Kidney (tissue), 13 donors: ENCODE measurements at regions not wholly inside any gene's neighbourhood (a gene's known extent, or its start where the extent isn't known, plus 50 kb on each side); places are given as distances from the start of the nearest gene placed in this dataset.
"Not testable (repeated sequence)": the region's sequence is repeated elsewhere in the genome, so short reads cannot be mapped to it uniquely, and the experiment has no call there.

Source experiments
- DNase-seq, 5 donors: peaks; one replicate each; pipeline ENCODE4 v3.0.0-alpha.2; 2013 to 2020
- FAIRE-seq: peaks from 2 replicates; lab custom pipeline; 2012; peaks lifted over from hg19 to GRCh38; lab: Jason Lieb, UNC
- H3K27ac ChIP-seq, 2 donors: one replicate each; pipeline ENCODE4 v1.7.0; 2013; ENCODE audit warnings: low read depth in 2 of 2, low read length in 2 of 2, inconsistent platforms in 1 of 2
- H3K27me3 ChIP-seq: one replicate; pipeline ENCODE4 v1.7.1; 2013; ENCODE audit warnings: low read length, inconsistent platforms; ENCODE audit not compliant: control insufficient read depth, insufficient read depth
- H3K36me3 ChIP-seq, 3 donors: one replicate each; pipeline versions ENCODE4 v1.7.0 to v1.7.1; 2013; ENCODE audit warnings: low read length in 3 of 3, control low read depth in 1 of 3, inconsistent platforms in 1 of 3; ENCODE audit not compliant: insufficient read depth in 3 of 3, control insufficient read depth in 2 of 3
- H3K4me1 ChIP-seq, 3 donors: one replicate each; pipeline versions ENCODE4 v1.7.0 to v1.7.1; 2013; ENCODE audit warnings: low read length in 3 of 3, inconsistent platforms in 1 of 3, low read depth in 1 of 3; ENCODE audit not compliant: control insufficient read depth in 2 of 3, insufficient read depth in 2 of 3
- H3K4me3 ChIP-seq, 3 donors: one replicate each; pipeline versions ENCODE4 v1.7.0 to v1.8.1; 2013; ENCODE audit warnings: low read length in 3 of 3, control low read depth in 1 of 3, inconsistent platforms in 1 of 3
- H3K9ac ChIP-seq, 3 donors: one replicate each; pipeline versions ENCODE4 v1.7.0 to v1.7.1; 2013; ENCODE audit warnings: low read length in 3 of 3, control low read depth in 1 of 3, inconsistent platforms in 1 of 3
- H3K9me3 ChIP-seq, 3 donors: one replicate each; pipeline versions ENCODE4 v1.7.0 to v1.7.1; 2013; ENCODE audit warnings: low read length in 3 of 3, control low read depth in 1 of 3, inconsistent platforms in 1 of 3; ENCODE audit not compliant: control insufficient read depth in 2 of 3, insufficient read depth in 1 of 3
- intact Hi-C: fragments of 100-400 bp; cut with DNase I; formaldehyde crosslinking; loops from one replicate; pipeline ENCODE4 v1.11.1; 2022
- TF ChIP-seq, protein P1 (sequence below): IDR thresholded peaks from 3 replicates; pipeline ENCODE4 v1.5.1; 2012; ENCODE audit warnings: mild to moderate bottlenecking, moderate library complexity, borderline replicate concordance; ENCODE audit not compliant: insufficient read depth; ENCODE audit errors: extremely low read depth
- donor health status: control.
- donor health status: control.
- donor health status: control.
- donor health status: control.
- donor health status: control.
- donor health status: DM: yes; HTN: yes; CAD: no.
- donor health status: Normal renal cell carcinoma (clear cell type).

DNA sequence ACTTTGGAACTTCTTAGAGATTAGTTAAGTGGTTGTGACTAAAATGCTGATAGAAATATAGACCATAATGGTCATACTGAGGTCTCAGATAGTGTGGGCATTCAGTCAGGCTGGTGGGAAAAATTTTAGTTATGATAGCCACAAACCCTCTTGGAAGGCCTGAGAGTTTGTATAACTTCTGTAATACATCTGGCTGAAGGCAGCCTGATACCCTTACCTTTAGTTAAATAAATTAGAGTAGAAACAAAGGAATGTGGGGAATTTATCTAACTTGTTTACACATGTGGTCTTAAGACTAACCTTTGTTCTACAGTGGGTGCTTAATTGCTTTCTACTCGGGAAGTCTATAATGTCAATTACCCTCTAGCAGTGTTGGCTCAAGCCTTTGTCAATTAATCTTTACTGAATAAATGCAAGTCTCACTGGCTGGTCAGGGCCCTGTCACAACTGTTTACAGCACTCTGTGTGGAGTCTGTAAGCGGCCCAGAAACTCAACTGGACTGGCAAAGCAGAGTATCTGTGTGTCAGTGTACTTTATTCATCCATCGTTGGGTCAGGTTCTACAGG lies 184.0 kb downstream of the FBXO4 start:
- Histone ChIP-seq H3K27me3 (no peaks in the 10 kb centered on the region), H3K9ac (no peak overlapping the region), H3K4me1 (no peaks in the 10 kb centered on the region), H3K27ac (no peak overlapping the region), H3K9me3 (peaks cover 0 to 11% (median 0%) of the 10 kb centered on the region in 3 donors), H3K4me3 (no peak overlapping the region), H3K36me3 (no peaks in the 10 kb centered on the region)
- FAIRE-seq (no peak), DNase-seq (no peak)
- intact Hi-C loops = no loop called here
- TF ChIP-seq, protein P1, sequence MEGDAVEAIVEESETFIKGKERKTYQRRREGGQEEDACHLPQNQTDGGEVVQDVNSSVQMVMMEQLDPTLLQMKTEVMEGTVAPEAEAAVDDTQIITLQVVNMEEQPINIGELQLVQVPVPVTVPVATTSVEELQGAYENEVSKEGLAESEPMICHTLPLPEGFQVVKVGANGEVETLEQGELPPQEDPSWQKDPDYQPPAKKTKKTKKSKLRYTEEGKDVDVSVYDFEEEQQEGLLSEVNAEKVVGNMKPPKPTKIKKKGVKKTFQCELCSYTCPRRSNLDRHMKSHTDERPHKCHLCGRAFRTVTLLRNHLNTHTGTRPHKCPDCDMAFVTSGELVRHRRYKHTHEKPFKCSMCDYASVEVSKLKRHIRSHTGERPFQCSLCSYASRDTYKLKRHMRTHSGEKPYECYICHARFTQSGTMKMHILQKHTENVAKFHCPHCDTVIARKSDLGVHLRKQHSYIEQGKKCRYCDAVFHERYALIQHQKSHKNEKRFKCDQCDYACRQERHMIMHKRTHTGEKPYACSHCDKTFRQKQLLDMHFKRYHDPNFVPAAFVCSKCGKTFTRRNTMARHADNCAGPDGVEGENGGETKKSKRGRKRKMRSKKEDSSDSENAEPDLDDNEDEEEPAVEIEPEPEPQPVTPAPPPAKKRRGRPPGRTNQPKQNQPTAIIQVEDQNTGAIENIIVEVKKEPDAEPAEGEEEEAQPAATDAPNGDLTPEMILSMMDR = no peak

DNA sequence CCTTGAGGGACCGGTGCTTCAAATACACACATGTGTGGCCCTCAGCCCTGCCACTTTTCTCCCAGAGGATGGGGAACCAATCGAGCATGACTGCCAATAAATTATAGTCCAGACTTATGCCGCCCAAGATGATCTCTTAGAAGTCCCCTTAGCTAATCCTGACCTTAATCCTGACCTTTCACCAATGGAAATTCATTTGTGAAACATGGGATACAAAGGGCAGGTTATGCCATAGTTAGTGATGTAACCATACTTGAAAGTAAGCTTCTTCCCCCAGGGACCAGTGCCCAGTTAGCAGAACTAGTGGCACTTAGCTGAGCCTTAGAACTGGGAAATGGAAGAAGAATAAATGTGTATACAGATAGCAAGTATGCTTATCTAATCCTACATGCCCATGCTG lies 190.6 kb downstream of the FBXO4 start:
- FAIRE-seq, intact Hi-C loops: not testable (repeated sequence)

DNA sequence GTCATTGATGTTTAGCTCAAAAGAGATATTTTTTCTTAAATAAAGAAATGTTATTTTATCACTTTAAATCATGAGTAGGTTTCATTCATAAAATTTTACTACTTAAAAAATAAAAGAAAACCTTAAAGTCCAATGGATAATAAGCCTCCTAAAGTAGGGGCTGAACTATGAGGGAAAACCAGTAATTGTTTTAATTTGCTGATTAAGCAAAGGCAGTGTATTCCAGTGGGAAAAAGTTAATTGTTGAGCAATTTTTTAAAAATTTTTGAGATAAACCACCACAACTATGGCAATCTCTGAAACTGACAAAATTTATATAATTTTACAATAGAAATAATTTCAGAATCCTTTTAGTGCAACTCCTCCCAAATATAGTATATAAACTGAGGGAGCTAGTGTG lies 195.0 kb downstream of the FBXO4 start:
- DNase-seq (no peak), FAIRE-seq (no peak)
- Histone ChIP-seq H3K9ac (no peak overlapping the region), H3K9me3 (no peaks in the 10 kb centered on the region), H3K27me3 (no peaks in the 10 kb centered on the region), H3K27ac (no peak overlapping the region), H3K36me3 (no peaks in the 10 kb centered on the region), H3K4me1 (no peaks in the 10 kb centered on the region), H3K4me3 (no peak overlapping the region)
- TF ChIP-seq, protein P1 = no peak
- intact Hi-C loops = no loop called here

More for the DNA sequence above, 190.6 kb downstream of the FBXO4 start:
- H3K9ac ChIP-seq, H3K9me3 ChIP-seq, H3K36me3 ChIP-seq, H3K4me1 ChIP-seq, H3K27ac ChIP-seq, DNase-seq, H3K27me3 ChIP-seq, H3K4me3 ChIP-seq: not testable (repeated sequence)

DNA sequence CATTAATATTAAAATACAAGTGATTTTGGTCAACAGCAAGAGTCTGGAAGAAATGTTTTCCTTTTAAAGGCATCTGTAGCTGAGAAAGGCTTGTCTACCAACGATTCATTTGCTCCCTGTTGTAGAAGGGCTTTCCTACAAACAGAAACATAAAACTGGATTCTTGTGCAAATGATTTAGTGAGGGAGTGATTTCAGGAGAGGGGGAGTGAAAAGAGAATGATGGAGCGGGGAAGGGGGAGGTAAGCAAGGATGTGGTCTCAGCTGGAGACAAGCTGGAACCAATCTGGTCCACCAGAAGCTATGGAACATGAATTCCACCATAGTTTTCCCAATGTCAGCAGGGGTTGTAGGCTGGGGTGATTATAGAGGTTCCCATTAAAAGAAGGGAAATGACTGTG lies 196.3 kb downstream of the FBXO4 start:
- Histone ChIP-seq H3K36me3 (no peaks in the 10 kb centered on the region), H3K4me3 (no peak overlapping the region), H3K27me3 (no peaks in the 10 kb centered on the region), H3K9ac (no peak overlapping the region), H3K27ac (no peak overlapping the region), H3K9me3 (no peaks in the 10 kb centered on the region), H3K4me1 (no peaks in the 10 kb centered on the region)
- FAIRE-seq (no peak), DNase-seq (peak in 3 of 5 donors; percentile 42 to 81 (median 75))
- TF ChIP-seq, protein P1 = no peak
- intact Hi-C loops = no loop called here
